Osteocyte (in vitro differentiated cells): ENCODE measurements at regions not wholly inside any gene's neighbourhood (a gene's known extent, or its start where the extent isn't known, plus 50 kb on each side); places are given as distances from the start of the nearest gene placed in this dataset.
"Not testable (repeated sequence)": the region's sequence is repeated elsewhere in the genome, so short reads cannot be mapped to it uniquely, and the experiment has no call there.

ENCODE experiments used
- DNase-seq: peaks from one replicate; pipeline ENCODE4 v3.0.0; 2021; ENCODE audit warnings: mixed read lengths; ENCODE audit not compliant: unreplicated experiment; ENCODE audit errors: extremely low spot score
- H3K27ac Mint-ChIP-seq: one replicate; pipeline ENCODE4 v1.8.0; 2021; ENCODE audit warnings: mild to moderate bottlenecking, mixed read lengths; ENCODE audit not compliant: unreplicated experiment
- H3K27me3 Mint-ChIP-seq: one replicate; pipeline ENCODE4 v1.8.0; 2021; ENCODE audit warnings: mixed read lengths; ENCODE audit not compliant: unreplicated experiment
- H3K36me3 Mint-ChIP-seq: one replicate; pipeline ENCODE4 v1.8.0; 2021; ENCODE audit warnings: mixed read lengths; ENCODE audit not compliant: unreplicated experiment
- H3K4me1 Mint-ChIP-seq: one replicate; pipeline ENCODE4 v1.8.0; 2021; ENCODE audit warnings: mixed read lengths; ENCODE audit not compliant: unreplicated experiment
- H3K4me3 Mint-ChIP-seq: one replicate; pipeline ENCODE4 v1.8.0; 2021; ENCODE audit warnings: mild to moderate bottlenecking, moderate library complexity, mixed read lengths; ENCODE audit not compliant: unreplicated experiment
- H3K9me3 Mint-ChIP-seq: one replicate; pipeline ENCODE4 v1.8.0; 2021; ENCODE audit warnings: mixed read lengths; ENCODE audit not compliant: unreplicated experiment
- CTCF ChIP-seq: fragments of 200-600 bp; sonication (generic); IDR thresholded peaks from 2 replicates; pipeline ENCODE4 v1.5.0; 2021; ENCODE audit warnings: antibody characterized with exemption, mild to moderate bottlenecking, moderate library complexity

- no peak overlapping the region for H3K4me3 Mint-ChIP-seq
- H3K36me3 Mint-ChIP-seq, result no peaks in the 10 kb centered on the region
- H3K27me3 Mint-ChIP-seq, result no peaks in the 10 kb centered on the region
- no peak for TF ChIP-seq CTCF
- peaks cover 3% of the 10 kb centered on the region for H3K9me3 Mint-ChIP-seq
- peak overlapping the region; percentile 77 for H3K27ac Mint-ChIP-seq
- peaks cover 43% of the 10 kb centered on the region for H3K4me1 Mint-ChIP-seq
- no peak for DNase-seq
Observed at GRCh38 chr12:75692876-75693275, 181.5 kb upstream of the KRR1 start.

- Mint-ChIP-seq H3K27me3 (no peaks in the 10 kb centered on the region), H3K9me3 (peaks cover 3% of the 10 kb centered on the region), H3K4me1 (peaks cover 48% of the 10 kb centered on the region), H3K27ac (peak overlapping the region; percentile 82), H3K4me3 (no peak overlapping the region), H3K36me3 (no peaks in the 10 kb centered on the region)
- no peak for DNase-seq
- no peak for TF ChIP-seq CTCF
Observed at GRCh38 chr12:75690296-75690955, 179.0 kb upstream of the KRR1 start.

- peaks cover 29% of the 10 kb centered on the region for H3K4me1 Mint-ChIP-seq
- DNase-seq, H3K36me3 Mint-ChIP-seq, H3K4me3 Mint-ChIP-seq, H3K27ac Mint-ChIP-seq, H3K27me3 Mint-ChIP-seq, H3K9me3 Mint-ChIP-seq: not testable (repeated sequence)
Observed at GRCh38 chr12:75686233-75686632, 174.8 kb upstream of the KRR1 start.

- no peak for TF ChIP-seq CTCF
- Mint-ChIP-seq H3K27me3 (no peaks in the 10 kb centered on the region), H3K36me3 (peaks cover 3% of the 10 kb centered on the region), H3K4me1 (peaks cover 26% of the 10 kb centered on the region), H3K27ac (no peak overlapping the region), H3K4me3 (no peak overlapping the region), H3K9me3 (peaks cover 7% of the 10 kb centered on the region)
- DNase-seq, result no peak
Observed at GRCh38 chr12:75685617-75686225, 174.3 kb upstream of the KRR1 start.

- Mint-ChIP-seq H3K4me1 (peaks cover 18% of the 10 kb centered on the region), H3K27me3 (no peaks in the 10 kb centered on the region), H3K9me3 (peaks cover 7% of the 10 kb centered on the region), H3K36me3 (peaks cover 3% of the 10 kb centered on the region), H3K4me3 (no peak overlapping the region), H3K27ac (no peak overlapping the region)
- TF ChIP-seq CTCF, result no peak
- DNase-seq, result no peak
Observed at GRCh38 chr12:75684678-75685616, 173.5 kb upstream of the KRR1 start.

- not testable (repeated sequence) for H3K9me3 Mint-ChIP-seq, H3K27ac Mint-ChIP-seq, H3K27me3 Mint-ChIP-seq, H3K4me3 Mint-ChIP-seq, H3K36me3 Mint-ChIP-seq, DNase-seq
- peaks cover 15% of the 10 kb centered on the region for H3K4me1 Mint-ChIP-seq
Observed at GRCh38 chr12:75683995-75684586, 172.7 kb upstream of the KRR1 start.
